Trophoblast cell (in vitro differentiated cells and primary cell): ENCODE measurements at regions not wholly inside any gene's neighbourhood (a gene's known extent, or its start where the extent isn't known, plus 50 kb on each side); places are given as distances from the start of the nearest gene placed in this dataset.

Experiments used
- DNase-seq, 2 donors: peaks; one replicate each; pipeline ENCODE4 v3.0.0-alpha.2; 2016
- H2AFZ ChIP-seq: 2 replicates; pipeline ENCODE4 v1.6.1; 2013; ENCODE audit warnings: low read length, moderate library complexity, mild to moderate bottlenecking; ENCODE audit not compliant: insufficient read depth, poor library complexity
- H2AK5ac ChIP-seq: 2 replicates; pipeline ENCODE4 v1.6.1; 2013; ENCODE audit warnings: mild to moderate bottlenecking, low read length
- H2BK120ac ChIP-seq: 2 replicates; pipeline ENCODE4 v1.6.1; 2013; ENCODE audit warnings: low read length, mild to moderate bottlenecking, moderate library complexity; ENCODE audit not compliant: insufficient read depth, poor library complexity
- H2BK12ac ChIP-seq: 2 replicates; pipeline ENCODE4 v1.6.1; 2013; ENCODE audit warnings: mild to moderate bottlenecking, low read length, moderate library complexity
- H2BK5ac ChIP-seq: 2 replicates; pipeline ENCODE4 v1.6.1; 2013; ENCODE audit warnings: low read length, low read depth, moderate library complexity, mild to moderate bottlenecking; ENCODE audit not compliant: poor library complexity
- H3K14ac ChIP-seq: 2 replicates; pipeline ENCODE4 v1.6.1; 2013; ENCODE audit warnings: mild to moderate bottlenecking, low read length
- H3K18ac ChIP-seq: 2 replicates; pipeline ENCODE4 v1.6.1; 2013; ENCODE audit warnings: mild to moderate bottlenecking, low read length
- H3K23ac ChIP-seq: 2 replicates; pipeline ENCODE4 v1.6.1; 2013; ENCODE audit warnings: low read length
- H3K27ac ChIP-seq: 2 replicates; pipeline ENCODE4 v1.5.1; 2013; ENCODE audit warnings: low read depth, mild to moderate bottlenecking, inconsistent platforms, low read length, moderate library complexity
- H3K27me3 ChIP-seq: 2 replicates; pipeline ENCODE4 v1.6.1; 2013; ENCODE audit warnings: inconsistent platforms, mild to moderate bottlenecking, low read length, moderate library complexity; ENCODE audit not compliant: insufficient read depth
- H3K36me3 ChIP-seq, 2 experiments: 1 replicate in 1 of 2; 2 replicates in 1 of 2; pipeline ENCODE4 v1.6.1; 2013; ENCODE audit warnings: low read length in 2 of 2, mild to moderate bottlenecking in 2 of 2, moderate library complexity in 1 of 2; ENCODE audit not compliant: insufficient read depth in 2 of 2, control insufficient read depth in 1 of 2
- H3K4ac ChIP-seq: 2 replicates; pipeline ENCODE4 v1.6.1; 2013; ENCODE audit warnings: low read depth, mild to moderate bottlenecking, low read length, moderate library complexity
- H3K4me1 ChIP-seq, 2 experiments: 1 replicate in 1 of 2; 2 replicates in 1 of 2; pipeline ENCODE4 v1.6.1; 2013; ENCODE audit warnings: low read length in 2 of 2, mild to moderate bottlenecking in 2 of 2, moderate library complexity in 1 of 2; ENCODE audit not compliant: insufficient read depth in 2 of 2, control insufficient read depth in 1 of 2
- H3K4me2 ChIP-seq: 2 replicates; pipeline ENCODE4 v1.6.1; 2013; ENCODE audit warnings: inconsistent platforms, mild to moderate bottlenecking, low read length, moderate library complexity
- H3K4me3 ChIP-seq: 2 replicates; pipeline ENCODE4 v1.5.1; 2013; ENCODE audit warnings: mild to moderate bottlenecking, low read depth, low read length, inconsistent platforms
- H3K79me1 ChIP-seq: one replicate; pipeline ENCODE4 v1.6.1; 2013; ENCODE audit warnings: low read length
- H3K79me2 ChIP-seq: 2 replicates; pipeline ENCODE4 v1.6.1; 2013; ENCODE audit warnings: low read length, mild to moderate bottlenecking; ENCODE audit not compliant: control insufficient read depth, insufficient read depth, poor library complexity
- H3K9ac ChIP-seq: 2 replicates; pipeline ENCODE4 v1.6.1; 2013; ENCODE audit warnings: mild to moderate bottlenecking, low read length
- H3K9me3 ChIP-seq: 2 replicates; pipeline ENCODE4 v1.6.1; 2013; ENCODE audit warnings: low read depth, mild to moderate bottlenecking, control low read depth, inconsistent platforms, low read length; ENCODE audit not compliant: insufficient read depth
- H4K12ac ChIP-seq: 2 replicates; pipeline ENCODE4 v1.6.1; 2013; ENCODE audit warnings: low read depth, mild to moderate bottlenecking, low read length, moderate library complexity
- H4K8ac ChIP-seq: 2 replicates; pipeline ENCODE4 v1.6.1; 2013; ENCODE audit warnings: low read depth, mild to moderate bottlenecking, low read length, moderate library complexity
- H4K91ac ChIP-seq: one replicate; pipeline ENCODE4 v1.6.1; 2013; ENCODE audit warnings: low read depth, mild to moderate bottlenecking, low read length, moderate library complexity
- WGBS: extraction: QIAGEN DNeasy Blood & Tissue Kit; methylation state at CpG from one replicate; pipeline ENCODE4 v1.1.7; 2013; ENCODE audit warnings: missing lambda C conversion rate; ENCODE audit not compliant: insufficient read length, insufficient coverage; ENCODE audit errors: extremely low coverage; 5-methylcytosine and 5-hydroxymethylcytosine counted together

DNA sequence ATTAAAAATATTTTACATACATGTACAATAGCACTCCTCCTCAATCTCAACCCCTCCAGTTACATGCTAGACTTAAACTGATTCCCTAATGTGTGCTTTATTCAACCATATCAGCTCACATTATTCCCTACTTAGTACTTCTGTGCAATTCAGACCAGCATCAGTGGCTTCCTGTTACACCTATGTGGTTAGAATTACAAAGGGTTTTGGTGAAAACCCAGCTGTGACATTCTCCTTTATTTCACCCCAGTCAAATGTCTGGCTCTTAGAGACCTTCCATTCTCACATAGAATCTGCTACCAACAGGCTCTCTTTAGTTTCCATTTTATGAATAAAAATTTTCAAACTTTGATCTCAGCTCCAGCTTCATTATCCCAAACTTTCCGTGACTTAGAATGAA, 85.2 kb upstream of the SLC7A11 start:
- DNase-seq = no peak
- Histone ChIP-seq H4K91ac (no peak overlapping the region), H2AFZ (no peak overlapping the region), H3K23ac (no peak overlapping the region), H3K27me3 (no peaks in the 10 kb centered on the region), H4K8ac (no peak overlapping the region), H4K12ac (no peak overlapping the region), H3K4me2 (no peak overlapping the region), H2BK120ac (no peak overlapping the region), H3K9ac (no peak overlapping the region), H3K36me3 (no peaks in the 10 kb centered on the region), H3K4ac (no peak overlapping the region), H2BK12ac (no peak overlapping the region), H2BK5ac (no peak overlapping the region), H2AK5ac (no peak overlapping the region), H3K79me1 (peaks cover 3% of the 10 kb centered on the region), H3K27ac (no peak overlapping the region), H3K4me3 (no peak overlapping the region), H3K4me1 (peaks cover 2 to 4% of the 10 kb centered on the region in 2 experiments), H3K14ac (no peak overlapping the region), H3K9me3 (no peaks in the 10 kb centered on the region), H3K79me2 (no peaks in the 10 kb centered on the region), H3K18ac (no peak overlapping the region)
- no CpG with 5 or more reads among the region's 1 CpG for WGBS

DNA sequence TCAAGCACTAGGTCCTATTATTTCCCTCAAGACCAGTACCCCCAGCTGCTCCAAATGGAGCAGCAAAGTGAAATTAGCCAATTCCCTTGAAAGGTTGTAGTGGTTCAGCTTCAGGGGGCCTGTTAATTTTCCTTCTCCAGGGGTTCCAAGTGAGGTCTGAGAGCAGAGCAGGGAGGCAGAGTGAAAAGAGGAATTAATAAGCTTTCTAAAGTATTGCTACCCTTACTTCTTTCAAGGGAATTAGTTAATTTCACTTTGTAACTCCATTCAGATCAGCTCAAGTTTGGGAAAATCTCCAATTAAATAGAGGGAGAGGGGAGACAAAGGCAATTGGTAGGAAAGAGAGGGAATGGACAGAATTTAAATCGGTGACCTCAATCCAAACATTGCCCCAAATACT, 78.7 kb upstream of the SLC7A11 start:
- Histone ChIP-seq H3K4me3 (no peak overlapping the region), H3K79me2 (no peaks in the 10 kb centered on the region), H3K27me3 (no peaks in the 10 kb centered on the region), H3K9ac (no peak overlapping the region), H4K8ac (no peak overlapping the region), H3K4me2 (no peak overlapping the region), H3K23ac (no peak overlapping the region), H3K79me1 (no peaks in the 10 kb centered on the region), H3K27ac (no peak overlapping the region), H2BK120ac (no peak overlapping the region), H3K14ac (no peak overlapping the region), H3K18ac (no peak overlapping the region), H3K36me3 (no peaks in the 10 kb centered on the region), H3K9me3 (no peaks in the 10 kb centered on the region), H2BK12ac (no peak overlapping the region), H4K12ac (no peak overlapping the region), H4K91ac (no peak overlapping the region), H2AK5ac (no peak overlapping the region), H3K4me1 (no peaks in the 10 kb centered on the region), H2AFZ (no peak overlapping the region), H3K4ac (no peak overlapping the region), H2BK5ac (no peak overlapping the region)
- WGBS = no CpG with 5 or more reads among the region's 1 CpG
- DNase-seq = no peak

DNA sequence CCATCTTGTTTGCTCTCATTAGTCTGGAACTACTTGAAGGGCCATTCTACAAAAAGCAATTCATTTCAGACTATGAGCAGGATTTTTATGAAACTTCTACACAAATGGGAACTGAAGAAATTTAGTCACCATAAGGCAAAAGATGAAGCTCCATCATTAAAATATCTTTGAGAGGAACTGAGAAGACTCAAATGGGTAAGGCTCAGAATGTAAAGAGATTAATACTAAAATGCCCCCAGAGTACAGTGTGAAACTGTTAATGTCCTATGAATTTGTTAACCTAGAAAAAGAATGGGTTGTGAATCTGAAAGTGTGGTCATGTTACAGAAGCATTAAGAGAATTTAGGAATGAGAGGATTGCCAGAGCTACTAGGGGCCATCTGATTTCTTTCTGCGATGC, 77.9 kb upstream of the SLC7A11 start:
- H3K36me3 ChIP-seq = no peaks in the 10 kb centered on the region
- DNase-seq = no peak
- no peak overlapping the region for H2AFZ ChIP-seq
- H4K91ac ChIP-seq = no peak overlapping the region
- H4K8ac ChIP-seq = no peak overlapping the region
- H2AK5ac ChIP-seq = no peak overlapping the region
- no CpG with 5 or more reads among the region's 1 CpG for WGBS
- H3K4me2 ChIP-seq = no peak overlapping the region
- no peak overlapping the region for H3K27ac ChIP-seq
- H3K27me3 ChIP-seq = no peaks in the 10 kb centered on the region
- H4K12ac ChIP-seq = no peak overlapping the region
- H3K14ac ChIP-seq = no peak overlapping the region
- H3K4me3 ChIP-seq = no peak overlapping the region
- H3K4me1 ChIP-seq = no peaks in the 10 kb centered on the region
- no peak overlapping the region for H2BK5ac ChIP-seq
- no peaks in the 10 kb centered on the region for H3K79me1 ChIP-seq
- no peak overlapping the region for H3K9ac ChIP-seq
- no peaks in the 10 kb centered on the region for H3K79me2 ChIP-seq
- no peaks in the 10 kb centered on the region for H3K9me3 ChIP-seq
- H2BK120ac ChIP-seq = no peak overlapping the region
- no peak overlapping the region for H3K23ac ChIP-seq
- no peak overlapping the region for H3K4ac ChIP-seq
- H3K18ac ChIP-seq = no peak overlapping the region
- no peak overlapping the region for H2BK12ac ChIP-seq

DNA sequence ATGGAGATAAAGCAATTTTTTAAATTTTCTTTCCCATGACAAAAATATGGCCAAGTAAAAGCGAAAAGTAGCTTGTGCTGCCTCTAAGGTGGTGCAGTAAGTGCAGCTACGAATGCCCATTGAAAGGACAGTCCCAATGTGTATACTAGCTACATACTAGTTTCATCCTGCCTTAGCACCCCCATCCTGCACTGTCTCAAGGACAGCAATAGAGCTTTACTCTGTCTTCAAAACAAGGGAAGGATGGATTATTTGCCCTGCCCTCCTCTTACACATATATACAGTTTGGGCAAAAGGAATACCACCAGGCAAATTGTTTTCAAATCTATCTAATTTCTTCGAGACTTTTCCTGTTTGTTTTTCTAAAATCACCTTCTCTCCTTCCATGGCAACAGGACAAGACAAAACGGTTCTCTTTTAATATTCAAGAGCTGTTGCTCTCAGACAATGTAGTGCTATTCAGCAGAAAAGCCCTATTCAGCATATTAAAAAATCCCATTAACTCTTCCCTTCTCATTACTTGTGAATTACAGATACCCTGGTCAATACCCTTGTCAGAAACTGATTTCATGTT, 75.1 kb upstream of the SLC7A11 start:
- no peak overlapping the region for H3K14ac ChIP-seq
- H2BK12ac ChIP-seq = no peak overlapping the region
- no peaks in the 10 kb centered on the region for H3K27me3 ChIP-seq
- H3K18ac ChIP-seq = no peak overlapping the region
- H2AK5ac ChIP-seq = no peak overlapping the region
- no peaks in the 10 kb centered on the region for H3K79me2 ChIP-seq
- H2BK120ac ChIP-seq = no peak overlapping the region
- no peaks in the 10 kb centered on the region for H3K9me3 ChIP-seq
- H4K8ac ChIP-seq = no peak overlapping the region
- H3K9ac ChIP-seq = no peak overlapping the region
- WGBS = no CpG with 5 or more reads among the region's 4 CpGs
- no peak overlapping the region for H4K91ac ChIP-seq
- H4K12ac ChIP-seq = no peak overlapping the region
- no peak overlapping the region for H2AFZ ChIP-seq
- no peak overlapping the region for H3K4ac ChIP-seq
- H3K79me1 ChIP-seq = no peaks in the 10 kb centered on the region
- H3K4me2 ChIP-seq = no peak overlapping the region
- DNase-seq = no peak
- H3K27ac ChIP-seq = no peak overlapping the region
- H3K23ac ChIP-seq = no peak overlapping the region
- no peak overlapping the region for H2BK5ac ChIP-seq
- no peak overlapping the region for H3K4me3 ChIP-seq
- no peaks in the 10 kb centered on the region for H3K4me1 ChIP-seq
- H3K36me3 ChIP-seq = no peaks in the 10 kb centered on the region
